ENCODE measurements at regions not wholly inside any gene's neighbourhood (a gene's known extent, or its start where the extent isn't known, plus 50 kb on each side); places are given as distances from the start of the nearest gene placed in this dataset.

- Histone ChIP-seq H3K4me1 (ENCODE audit: control insufficient read depth in 1 of 2, low read depth in 2 of 2) (no peaks in the 10 kb centered on the region), H3K4me3 (no peak overlapping the region), H3K27ac (no peak overlapping the region), H3K27me3 (replicated peaks; ENCODE audit: insufficient read depth) (no peaks in the 10 kb centered on the region), H3K9me3 (no peaks in the 10 kb centered on the region), H3K36me3 (no peaks in the 10 kb centered on the region)
- no peak for TF ChIP-seq CTCF (IDR thresholded peaks at IDR 0.05)
- no peak for DNase-seq (ENCODE audit: low spot score)
- ATAC-seq (ENCODE audit: insufficient number of reproducible peaks, low FRiP score, low read depth), result no peak
These were observed 257.8 kb upstream of the BTG1 start for GRCh38 chr12:92403210-92404175.

- no peaks in the 10 kb centered on the region for H3K36me3 ChIP-seq
- no peak overlapping the region for H3K27ac ChIP-seq
- DNase-seq (ENCODE audit: low spot score) (no peak), ATAC-seq (ENCODE audit: insufficient number of reproducible peaks, low FRiP score, low read depth) (no peak)
- no peaks in the 10 kb centered on the region for H3K9me3 ChIP-seq
- H3K27me3 ChIP-seq (replicated peaks; ENCODE audit: insufficient read depth), result no peaks in the 10 kb centered on the region
- no peak overlapping the region for H3K4me3 ChIP-seq
- H3K4me1 ChIP-seq (ENCODE audit: control insufficient read depth in 1 of 2, low read depth in 2 of 2), result no peaks in the 10 kb centered on the region
- no peak for TF ChIP-seq CTCF (IDR thresholded peaks at IDR 0.05)
These were observed 256.8 kb upstream of the BTG1 start for GRCh38 chr12:92402415-92402814.

- ATAC-seq (ENCODE audit: insufficient number of reproducible peaks, low FRiP score, low read depth) (no peak), DNase-seq (ENCODE audit: low spot score) (no peak)
- Histone ChIP-seq H3K9me3 (no peaks in the 10 kb centered on the region), H3K4me3 (no peak overlapping the region), H3K27ac (no peak overlapping the region), H3K27me3 (replicated peaks; ENCODE audit: insufficient read depth) (no peaks in the 10 kb centered on the region), H3K4me1 (ENCODE audit: control insufficient read depth in 1 of 2, low read depth in 2 of 2) (no peaks in the 10 kb centered on the region), H3K36me3 (no peaks in the 10 kb centered on the region)
- TF ChIP-seq CTCF (IDR thresholded peaks at IDR 0.05), result no peak
These were observed 254.4 kb upstream of the BTG1 start for GRCh38 chr12:92400006-92400405.

GRCh38 chr12:92398565-92399309, 253.1 kb upstream of the BTG1 start:
- ATAC-seq (ENCODE audit: insufficient number of reproducible peaks, low FRiP score, low read depth) (no peak), DNase-seq (ENCODE audit: low spot score) (no peak)
- no peak overlapping the region for H3K27ac ChIP-seq
- H3K9me3 ChIP-seq, result no peaks in the 10 kb centered on the region
- no peak for TF ChIP-seq CTCF (IDR thresholded peaks at IDR 0.05)
- no peaks in the 10 kb centered on the region for H3K27me3 ChIP-seq (replicated peaks; ENCODE audit: insufficient read depth)
- no peaks in the 10 kb centered on the region for H3K4me1 ChIP-seq (ENCODE audit: control insufficient read depth in 1 of 2, low read depth in 2 of 2)
- H3K4me3 ChIP-seq, result no peak overlapping the region
- no peaks in the 10 kb centered on the region for H3K36me3 ChIP-seq

- ATAC-seq (ENCODE audit: insufficient number of reproducible peaks, low FRiP score, low read depth) (no peak), DNase-seq (ENCODE audit: low spot score) (no peak)
- Histone ChIP-seq H3K4me3 (no peak overlapping the region), H3K27ac (no peak overlapping the region), H3K9me3 (peaks cover 10% of the 10 kb centered on the region), H3K4me1 (ENCODE audit: control insufficient read depth in 1 of 2, low read depth in 2 of 2) (no peaks in the 10 kb centered on the region), H3K27me3 (replicated peaks; ENCODE audit: insufficient read depth) (no peaks in the 10 kb centered on the region), H3K36me3 (no peaks in the 10 kb centered on the region)
- no peak for TF ChIP-seq CTCF (IDR thresholded peaks at IDR 0.05)
These were observed 251.1 kb upstream of the BTG1 start for GRCh38 chr12:92396647-92397252.
